Transverse colon (tissue), 4 donors: ENCODE measurements at regions not wholly inside any gene's neighbourhood (a gene's known extent, or its start where the extent isn't known, plus 50 kb on each side); places are given as distances from the start of the nearest gene placed in this dataset.

Source experiments
- DNase-seq: peaks from one replicate; pipeline ENCODE4 v3.0.0-alpha.2; 2019
- H3K27ac ChIP-seq, 4 donors: fragments of 200-600 bp; sonication (generic); 2 replicates each; pipeline ENCODE4 v1.5.1; 2016 to 2018; ENCODE audit warnings: inconsistent platforms in 4 of 4
- H3K27me3 ChIP-seq: fragments of 200-600 bp; sonication (generic); 2 replicates; pipeline ENCODE4 v1.5.1; 2017; ENCODE audit warnings: inconsistent platforms
- H3K36me3 ChIP-seq, 4 donors: fragments of 200-600 bp; sonication (generic); 2 replicates each; pipeline ENCODE4 v1.5.1; 2017 to 2019; ENCODE audit warnings: inconsistent platforms in 4 of 4
- H3K4me1 ChIP-seq, 4 donors: fragments of 200-600 bp; sonication (generic); 2 replicates each; pipeline ENCODE4 v1.5.1; 2017 to 2020; ENCODE audit warnings: inconsistent platforms in 4 of 4
- H3K4me3 ChIP-seq, 4 donors: fragments of 200-600 bp; sonication (generic); 1 replicate in 1 of 4; 2 replicates in 3 of 4; pipeline versions ENCODE4 v1.5.1 to v1.6.1; 2017 to 2019; ENCODE audit warnings: inconsistent platforms in 4 of 4
- H3K9me3 ChIP-seq, 2 donors: fragments of 200-600 bp; sonication (generic); 2 replicates each; pipeline ENCODE4 v1.5.1; 2017 to 2019; ENCODE audit warnings: inconsistent platforms in 2 of 2
- CTCF ChIP-seq, 5 experiments: fragments of 200-600 bp in 3 of 5; fragments of 450-650 bp in 2 of 5; sonication (generic) in 3 of 5; IDR thresholded peaks; 1 replicate in 2 of 5; 2 replicates in 3 of 5; pipeline ENCODE4 v1.5.1; 2016 to 2017; ENCODE audit warnings: antibody characterized with exemption in 5 of 5, inconsistent platforms in 3 of 5, mild to moderate bottlenecking in 2 of 5, moderate library complexity in 1 of 5
- EP300 ChIP-seq: sonication (generic); formaldehyde crosslinking; IDR thresholded peaks from one replicate; pipeline ENCODE4 v1.6.1; 2017; ENCODE audit warnings: antibody characterized with exemption, low read depth
- POLR2A ChIP-seq: fragments of 450-650 bp; IDR thresholded peaks from one replicate; pipeline ENCODE4 v1.6.1; 2016; ENCODE audit warnings: antibody characterized with exemption, mild to moderate bottlenecking, moderate library complexity
- POLR2AphosphoS5 ChIP-seq, 3 donors: sonication (generic); formaldehyde crosslinking; IDR thresholded peaks; one replicate each; pipeline ENCODE4 v1.6.1; 2016; ENCODE audit warnings: antibody characterized with exemption in 3 of 3
- WGBS, 2 donors: methylation state at CpG; one replicate each; pipeline ENCODE4 v1.1.5; 2018; ENCODE audit warnings: low coverage in 1 of 2; 5-methylcytosine and 5-hydroxymethylcytosine counted together
- in situ Hi-C, 4 donors: fragments of 200-750 bp; cut with MboI; loops; one replicate each; pipeline versions ENCODE4 v1.15.0 to v1.15.1; 2017; ENCODE audit warnings: low sequenced_read_pairs in 3 of 4, low pct_ligation_motif_present in 1 of 4, low pct_unique_long_range_greater_than_20kb in 1 of 4
- intact Hi-C: fragments of 100-400 bp; cut with DNase I; formaldehyde crosslinking; loops from one replicate; pipeline ENCODE4 v1.15.1; 2023; ENCODE audit warnings: low total_unique reads

- no peak overlapping the region for H3K4me3 ChIP-seq
- intact Hi-C loops (loop anchor here (2.0 kb wide), 1 partner anchor 21 kb away; no protein-coding TSS in a partner anchor), in situ Hi-C loops (no loop called here)
- no peaks in the 10 kb centered on the region for H3K36me3 ChIP-seq
- TF ChIP-seq POLR2A: no peak
- no peak for TF ChIP-seq EP300
- TF ChIP-seq CTCF (IDR thresholded peaks at IDR 0.05): no peak
- TF ChIP-seq POLR2AphosphoS5 (IDR thresholded peaks at IDR 0.05): no peak
- 62 to 71% methylated on average over 4 of the region's 4 CpGs for WGBS, 2 donors
- DNase-seq: no peak
- no peak overlapping the region for H3K27ac ChIP-seq
- H3K4me1 ChIP-seq: no peaks in the 10 kb centered on the region
- H3K9me3 ChIP-seq: no peaks in the 10 kb centered on the region
- no peaks in the 10 kb centered on the region for H3K27me3 ChIP-seq
These were observed 277.4 kb upstream of the SLCO3A1 start for GRCh38 chr15:91576096-91576495.

- Histone ChIP-seq H3K9me3 (no peaks in the 10 kb centered on the region), H3K36me3 (no peaks in the 10 kb centered on the region), H3K27me3 (no peaks in the 10 kb centered on the region), H3K4me1 (no peaks in the 10 kb centered on the region), H3K4me3 (no peak overlapping the region), H3K27ac (no peak overlapping the region)
- intact Hi-C loops: no loop called here
- no peak for DNase-seq
- no peak for TF ChIP-seq POLR2A
- no peak for TF ChIP-seq EP300
- no peak for TF ChIP-seq POLR2AphosphoS5 (IDR thresholded peaks at IDR 0.05)
- TF ChIP-seq CTCF (IDR thresholded peaks at IDR 0.05): no peak
- WGBS, 2 donors: 66 to 78% methylated on average over 6 of the region's 6 CpGs
- in situ Hi-C loops: no loop called here
These were observed 275.0 kb upstream of the SLCO3A1 start for GRCh38 chr15:91578511-91578910.

- DNase-seq: no peak
- intact Hi-C loops: no loop called here
- no peaks in the 10 kb centered on the region for H3K4me1 ChIP-seq
- WGBS, 2 donors: 61 to 66% methylated on average over 3 of the region's 3 CpGs
- H3K27me3 ChIP-seq: no peaks in the 10 kb centered on the region
- no peaks in the 10 kb centered on the region for H3K36me3 ChIP-seq
- no peaks in the 10 kb centered on the region for H3K9me3 ChIP-seq
- TF ChIP-seq CTCF (IDR thresholded peaks at IDR 0.05) (no peak), POLR2AphosphoS5 (IDR thresholded peaks at IDR 0.05) (no peak), EP300 (no peak), POLR2A (no peak)
- H3K4me3 ChIP-seq: no peak overlapping the region
- H3K27ac ChIP-seq: no peak overlapping the region
- in situ Hi-C loops: no loop called here
These were observed 268.6 kb upstream of the SLCO3A1 start for GRCh38 chr15:91584895-91585294.

GRCh38 chr15:91586560-91586959, 266.9 kb upstream of the SLCO3A1 start:
- WGBS, 2 donors: 69% methylated on average over 4 of the region's 4 CpGs
- H3K36me3 ChIP-seq: no peaks in the 10 kb centered on the region
- H3K4me1 ChIP-seq: no peaks in the 10 kb centered on the region
- H3K9me3 ChIP-seq: no peaks in the 10 kb centered on the region
- no peaks in the 10 kb centered on the region for H3K27me3 ChIP-seq
- intact Hi-C loops: no loop called here
- DNase-seq: no peak
- in situ Hi-C loops: no loop called here
- no peak for TF ChIP-seq POLR2AphosphoS5 (IDR thresholded peaks at IDR 0.05)
- no peak for TF ChIP-seq POLR2A
- no peak for TF ChIP-seq EP300
- no peak for TF ChIP-seq CTCF (IDR thresholded peaks at IDR 0.05)
- no peak overlapping the region for H3K27ac ChIP-seq
- H3K4me3 ChIP-seq: no peak overlapping the region
